Stimulated activated memory B cell treated with anti-CD40 and anti-IgM and Interleukin-4, amounts not matched to agents 10 μg/mL and 1 μg/mL and 100 μg/mL, for 72 hours (primary cell): ENCODE measurements at regions not wholly inside any gene's neighbourhood (a gene's known extent, or its start where the extent isn't known, plus 50 kb on each side); places are given as distances from the start of the nearest gene placed in this dataset.
"Not testable (repeated sequence)": the region's sequence is repeated elsewhere in the genome, so short reads cannot be mapped to it uniquely, and the experiment has no call there.

Experiments used
- ATAC-seq: fragments of 150-1000 bp; cut with Tn5 transposase; 2 replicates; pipeline ENCODE4 v1.10.0; 2021
- H3K27ac Mint-ChIP-seq: one replicate; pipeline ENCODE4 v1.8.0; 2022; ENCODE audit warnings: mild to moderate bottlenecking, mixed read lengths
- H3K27me3 Mint-ChIP-seq: one replicate; pipeline ENCODE4 v1.8.0; 2022; ENCODE audit warnings: mixed read lengths
- H3K36me3 Mint-ChIP-seq: one replicate; pipeline ENCODE4 v1.8.0; 2022; ENCODE audit warnings: mixed read lengths
- H3K4me1 Mint-ChIP-seq: one replicate; pipeline ENCODE4 v1.8.0; 2022; ENCODE audit warnings: mixed read lengths
- H3K4me3 Mint-ChIP-seq: one replicate; pipeline ENCODE4 v1.8.0; 2022; ENCODE audit warnings: mild to moderate bottlenecking, moderate library complexity, mixed read lengths
- H3K9me3 Mint-ChIP-seq: one replicate; pipeline ENCODE4 v1.8.0; 2022; ENCODE audit warnings: mixed read lengths

DNA sequence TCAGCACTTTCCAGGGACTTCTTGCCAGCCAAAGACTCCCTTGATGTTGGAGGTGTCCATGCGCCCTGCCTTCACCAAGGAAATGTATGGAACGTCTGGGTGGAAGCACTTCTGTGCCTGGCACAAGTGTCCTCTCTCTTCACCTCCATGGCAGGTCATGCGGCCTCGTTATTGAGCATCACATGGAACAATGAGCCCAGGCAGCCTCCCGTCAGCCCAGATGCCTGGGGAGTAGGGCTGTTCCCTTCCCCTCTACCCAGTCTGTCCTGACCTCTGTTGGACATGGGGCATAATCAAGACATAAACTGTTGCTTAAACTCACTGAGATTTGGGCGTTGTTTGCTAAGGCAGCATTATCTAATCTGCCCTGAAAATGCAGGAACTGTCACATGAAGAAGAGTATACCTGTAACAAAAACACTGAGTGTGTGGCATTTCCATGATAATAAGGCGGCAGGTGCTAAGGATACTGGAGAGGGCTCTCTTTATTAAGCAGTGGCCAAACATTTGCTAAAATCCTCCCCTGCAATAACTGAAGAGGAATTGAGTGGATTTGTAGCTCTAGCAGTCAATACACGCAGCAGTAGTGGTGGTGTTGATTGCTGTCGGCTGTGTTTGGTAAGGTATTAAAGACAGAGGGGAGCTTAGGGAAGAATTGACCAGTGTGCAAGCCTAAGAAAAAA lies 338.2 kb upstream of the ATP10A start:
- Mint-ChIP-seq H3K27ac (no peak overlapping the region), H3K36me3 (no peaks in the 10 kb centered on the region), H3K4me3 (no peak overlapping the region), H3K27me3 (no peaks in the 10 kb centered on the region), H3K4me1 (no peaks in the 10 kb centered on the region), H3K9me3 (no peaks in the 10 kb centered on the region)
- ATAC-seq = no peak

DNA sequence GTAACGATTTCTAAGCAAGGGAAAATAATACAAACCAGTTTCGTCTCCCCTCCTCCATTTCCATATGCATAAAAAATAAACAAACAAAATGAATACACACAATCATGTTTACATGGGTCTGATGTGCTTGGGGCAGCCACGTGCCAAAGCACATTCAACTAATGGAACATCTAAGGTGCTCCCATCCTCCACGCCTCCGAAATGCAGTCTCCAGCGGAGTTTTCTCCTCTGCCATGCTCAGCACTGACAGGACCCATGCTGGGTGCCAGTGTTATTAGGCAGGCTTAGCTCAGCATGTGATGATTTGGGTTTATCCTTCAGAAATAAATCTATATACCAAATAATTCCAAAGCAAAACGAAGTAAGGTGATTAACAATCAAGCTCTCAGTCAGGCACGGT lies 337.3 kb upstream of the ATP10A start:
- Mint-ChIP-seq H3K4me3 (no peak overlapping the region), H3K27ac (no peak overlapping the region), H3K4me1 (no peaks in the 10 kb centered on the region), H3K36me3 (no peaks in the 10 kb centered on the region), H3K27me3 (no peaks in the 10 kb centered on the region), H3K9me3 (no peaks in the 10 kb centered on the region)
- no peak for ATAC-seq

DNA sequence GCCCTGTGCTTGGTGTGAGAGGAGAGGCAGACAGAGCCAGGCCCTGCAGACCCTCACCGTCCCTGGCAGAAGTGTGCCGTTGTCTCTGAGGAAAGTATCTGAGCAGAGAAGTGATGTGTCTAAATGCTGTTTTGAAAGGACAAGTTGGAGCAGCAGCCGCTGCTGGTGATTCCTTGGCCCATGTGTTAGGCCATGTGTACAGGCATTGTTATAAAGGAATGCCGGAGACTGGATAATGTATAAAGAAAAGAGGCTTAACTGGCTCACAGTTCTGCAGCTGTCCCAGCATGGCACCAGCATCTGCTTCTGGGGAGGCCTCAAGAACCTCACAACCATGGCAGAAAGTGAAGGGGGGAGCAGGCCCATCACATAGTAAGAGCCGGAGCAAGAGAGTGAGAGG lies 334.6 kb upstream of the ATP10A start:
- H3K27ac Mint-ChIP-seq = no peak overlapping the region
- no peaks in the 10 kb centered on the region for H3K36me3 Mint-ChIP-seq
- ATAC-seq = no peak
- H3K4me1 Mint-ChIP-seq = no peaks in the 10 kb centered on the region
- H3K9me3 Mint-ChIP-seq = no peaks in the 10 kb centered on the region
- H3K4me3 Mint-ChIP-seq = no peak overlapping the region
- H3K27me3 Mint-ChIP-seq = no peaks in the 10 kb centered on the region

DNA sequence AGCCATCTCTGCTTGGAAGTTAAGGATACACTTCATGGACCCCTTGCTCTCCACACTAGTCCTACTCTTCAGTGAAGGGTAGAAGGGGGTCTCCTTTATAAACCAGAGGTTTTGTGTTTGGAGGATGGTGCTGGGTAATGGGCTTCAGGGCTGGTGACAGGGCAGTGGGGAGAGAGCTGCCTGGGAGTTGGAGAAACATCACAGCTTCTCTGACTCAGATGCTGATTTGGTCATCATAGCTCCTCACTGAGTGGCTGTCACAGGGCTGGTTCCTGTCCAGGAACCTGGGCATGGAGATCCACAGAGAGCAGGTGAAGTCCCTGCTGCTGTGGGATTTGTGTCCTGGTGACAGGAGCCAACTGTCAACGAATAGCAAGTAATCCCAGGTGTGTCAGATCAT lies 333.9 kb upstream of the ATP10A start:
- no peaks in the 10 kb centered on the region for H3K36me3 Mint-ChIP-seq

DNA sequence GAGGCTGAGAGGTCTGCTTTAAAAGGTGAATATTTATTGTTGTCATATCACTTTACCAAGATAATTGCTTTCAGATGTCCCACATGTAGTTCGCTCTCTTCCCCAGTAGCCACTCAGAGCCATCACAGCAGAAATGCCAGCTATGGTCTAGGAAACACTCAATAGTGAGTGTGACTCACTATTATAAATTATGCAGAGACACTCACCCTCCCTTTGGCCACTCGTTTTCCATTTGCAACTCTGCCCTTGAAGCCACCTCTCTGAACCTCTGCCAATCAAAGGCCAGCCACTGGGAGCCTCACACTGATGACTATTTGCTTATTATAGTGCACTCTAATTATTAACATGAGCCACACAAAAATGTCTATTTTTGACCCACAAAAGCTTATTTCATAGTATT lies 328.1 kb upstream of the ATP10A start:
- ATAC-seq = no peak
- no peak overlapping the region for H3K27ac Mint-ChIP-seq
- H3K9me3 Mint-ChIP-seq = peaks cover 2% of the 10 kb centered on the region
- H3K27me3 Mint-ChIP-seq = no peaks in the 10 kb centered on the region
- H3K4me1 Mint-ChIP-seq = no peaks in the 10 kb centered on the region
- H3K4me3 Mint-ChIP-seq = no peak overlapping the region
- no peaks in the 10 kb centered on the region for H3K36me3 Mint-ChIP-seq

More for the DNA sequence above, 333.9 kb upstream of the ATP10A start:
- Mint-ChIP-seq H3K27ac (no peak overlapping the region), H3K4me3 (no peak overlapping the region), H3K27me3 (no peaks in the 10 kb centered on the region), H3K4me1 (no peaks in the 10 kb centered on the region), H3K9me3 (no peaks in the 10 kb centered on the region)
- peak; percentile 25 for ATAC-seq

DNA sequence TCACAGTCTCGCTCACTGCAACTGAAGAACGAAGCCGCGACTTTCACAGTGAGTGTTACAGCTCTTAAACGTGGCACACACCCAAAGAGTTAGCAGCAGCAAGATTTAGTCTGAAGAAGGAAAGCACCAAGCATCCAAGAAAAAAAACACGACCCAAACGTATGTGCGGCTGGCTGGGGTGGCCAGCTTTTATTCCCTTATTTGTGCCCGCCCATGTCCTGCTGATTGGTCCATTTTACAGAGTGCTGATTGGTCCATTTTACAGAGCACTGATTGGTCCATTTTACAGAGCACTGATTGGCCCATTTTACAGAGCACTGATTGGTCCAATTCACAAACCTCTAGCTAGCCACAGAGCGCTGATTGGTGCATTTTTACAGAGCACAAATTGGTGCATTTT lies 323.0 kb upstream of the ATP10A start:
- H3K27me3 Mint-ChIP-seq, ATAC-seq, H3K9me3 Mint-ChIP-seq, H3K4me3 Mint-ChIP-seq, H3K27ac Mint-ChIP-seq, H3K4me1 Mint-ChIP-seq, H3K36me3 Mint-ChIP-seq: not testable (repeated sequence)

DNA sequence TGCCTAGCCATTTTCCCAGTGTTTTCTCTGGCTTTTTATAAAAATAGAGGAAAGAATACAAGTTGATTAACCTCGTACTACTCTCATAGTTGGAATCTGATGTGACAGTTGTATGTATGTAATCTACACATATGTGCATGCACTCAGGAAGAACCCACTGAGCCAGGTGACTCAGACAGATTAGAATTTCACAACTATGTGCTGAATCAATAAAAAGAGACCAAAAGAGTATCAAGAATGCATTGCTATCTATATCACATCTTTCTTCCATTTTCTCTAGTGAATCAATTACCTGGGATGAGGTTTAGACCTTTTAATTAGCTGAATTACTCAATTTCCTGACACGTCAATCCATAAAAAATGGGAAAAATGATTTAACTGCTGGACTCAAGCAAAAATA lies 319.3 kb upstream of the ATP10A start:
- H3K27ac Mint-ChIP-seq = no peak overlapping the region

DNA sequence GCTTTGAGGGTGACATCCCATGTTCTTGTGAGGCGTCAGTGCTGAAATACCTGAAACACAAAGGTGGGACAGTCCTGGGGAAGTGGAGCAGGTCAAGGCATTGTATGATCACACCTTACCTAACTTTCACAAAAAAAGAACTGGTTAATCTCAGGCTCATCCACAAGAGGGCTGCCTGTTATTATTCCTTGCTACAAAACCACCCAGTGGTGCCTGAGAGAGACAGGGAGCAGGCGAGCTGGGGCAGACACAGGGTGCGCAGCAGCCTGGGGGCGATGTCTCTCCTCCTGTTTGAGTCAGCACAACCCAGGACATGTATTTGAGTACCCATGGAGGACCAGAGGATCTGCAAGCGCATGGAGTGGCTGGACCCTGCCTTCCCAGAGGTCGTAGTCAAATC lies 316.8 kb upstream of the ATP10A start:
- H3K9me3 Mint-ChIP-seq = no peaks in the 10 kb centered on the region
- ATAC-seq = no peak
- H3K27me3 Mint-ChIP-seq = no peaks in the 10 kb centered on the region
- H3K36me3 Mint-ChIP-seq = no peaks in the 10 kb centered on the region
- H3K4me1 Mint-ChIP-seq = no peaks in the 10 kb centered on the region
- no peak overlapping the region for H3K27ac Mint-ChIP-seq
- no peak overlapping the region for H3K4me3 Mint-ChIP-seq

More for the DNA sequence above, 319.3 kb upstream of the ATP10A start:
- Mint-ChIP-seq H3K36me3 (no peaks in the 10 kb centered on the region), H3K27me3 (no peaks in the 10 kb centered on the region), H3K9me3 (no peaks in the 10 kb centered on the region), H3K4me1 (no peaks in the 10 kb centered on the region), H3K4me3 (no peak overlapping the region)
- ATAC-seq = no peak

DNA sequence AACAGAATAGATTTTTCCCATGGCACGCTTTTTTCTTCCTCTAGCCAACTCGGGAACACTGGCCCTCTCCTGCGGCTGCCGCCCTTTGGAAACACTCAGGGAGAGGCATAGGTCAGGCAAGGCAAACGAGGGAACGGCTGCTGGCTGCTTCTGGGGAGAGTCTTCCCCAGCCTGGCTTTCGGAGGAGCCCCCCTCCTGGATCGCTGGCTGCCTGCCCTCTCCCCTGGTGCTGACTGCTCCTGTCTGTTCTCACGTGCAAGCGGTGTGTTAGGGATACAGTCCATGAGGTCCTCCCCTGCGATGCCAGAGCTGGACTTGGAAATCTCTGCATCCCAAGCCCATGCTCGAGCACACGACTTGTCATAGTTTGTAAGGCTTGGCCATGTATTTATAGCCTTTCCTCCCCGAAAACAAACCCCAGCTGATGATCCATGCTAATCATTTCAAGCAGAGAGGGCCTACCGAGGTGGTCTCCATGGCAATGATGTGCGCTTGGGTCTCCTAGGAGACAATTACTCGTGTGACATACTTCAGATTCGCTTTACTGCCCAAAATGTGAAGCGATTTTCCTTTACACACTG lies 315.6 kb upstream of the ATP10A start:
- H3K4me1 Mint-ChIP-seq = no peaks in the 10 kb centered on the region
- H3K27ac Mint-ChIP-seq = no peak overlapping the region
- H3K9me3 Mint-ChIP-seq = no peaks in the 10 kb centered on the region
- H3K27me3 Mint-ChIP-seq = no peaks in the 10 kb centered on the region
- H3K4me3 Mint-ChIP-seq = no peak overlapping the region
- no peak for ATAC-seq
- no peaks in the 10 kb centered on the region for H3K36me3 Mint-ChIP-seq

DNA sequence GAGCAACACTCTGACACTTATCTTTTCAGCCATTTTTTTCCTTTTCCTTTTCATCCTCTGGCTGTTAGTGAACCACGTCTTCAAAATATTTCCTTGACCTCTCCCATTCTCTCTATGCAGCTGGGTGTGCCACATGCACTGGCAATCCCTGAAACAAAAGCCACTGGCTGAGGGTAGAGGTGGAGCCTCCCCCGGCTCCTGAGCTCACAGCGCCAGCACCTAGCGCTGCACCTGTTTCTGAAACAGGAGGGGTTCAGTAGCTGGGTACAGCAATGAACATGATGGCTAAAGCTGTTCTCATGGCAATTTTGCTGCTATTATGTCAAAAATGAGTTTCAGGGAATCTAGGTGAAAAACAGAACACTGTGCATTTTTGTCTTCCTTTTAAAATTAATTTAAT lies 314.7 kb upstream of the ATP10A start:
- no peak for ATAC-seq
- Mint-ChIP-seq H3K27ac (no peak overlapping the region), H3K9me3 (no peaks in the 10 kb centered on the region), H3K27me3 (no peaks in the 10 kb centered on the region), H3K4me3 (no peak overlapping the region), H3K36me3 (no peaks in the 10 kb centered on the region), H3K4me1 (no peaks in the 10 kb centered on the region)

DNA sequence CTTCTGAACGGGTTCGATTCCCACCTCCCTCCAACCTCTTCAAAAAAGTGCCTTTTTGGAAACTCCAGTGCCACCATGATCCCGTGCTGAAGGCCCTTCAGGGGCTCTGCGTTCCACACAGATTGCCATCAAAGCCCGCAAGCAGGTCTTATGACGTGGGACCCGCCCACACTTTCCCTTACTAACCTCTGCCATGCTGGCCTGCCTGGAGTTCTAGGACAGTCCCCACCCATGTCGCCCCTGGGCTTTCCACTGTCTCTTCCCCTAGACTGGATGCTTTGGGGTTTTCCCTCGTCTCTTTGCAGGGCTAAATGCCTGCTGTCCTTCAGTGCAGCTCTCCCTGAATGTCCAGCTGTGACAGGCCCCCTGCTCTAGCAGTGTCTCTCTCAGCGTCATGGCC lies 313.7 kb upstream of the ATP10A start:
- H3K4me1 Mint-ChIP-seq = no peaks in the 10 kb centered on the region
- H3K36me3 Mint-ChIP-seq = no peaks in the 10 kb centered on the region
- peaks cover 4% of the 10 kb centered on the region for H3K9me3 Mint-ChIP-seq
- H3K27me3 Mint-ChIP-seq = no peaks in the 10 kb centered on the region
- H3K4me3 Mint-ChIP-seq = no peak overlapping the region
- no peak overlapping the region for H3K27ac Mint-ChIP-seq
- ATAC-seq = no peak

DNA sequence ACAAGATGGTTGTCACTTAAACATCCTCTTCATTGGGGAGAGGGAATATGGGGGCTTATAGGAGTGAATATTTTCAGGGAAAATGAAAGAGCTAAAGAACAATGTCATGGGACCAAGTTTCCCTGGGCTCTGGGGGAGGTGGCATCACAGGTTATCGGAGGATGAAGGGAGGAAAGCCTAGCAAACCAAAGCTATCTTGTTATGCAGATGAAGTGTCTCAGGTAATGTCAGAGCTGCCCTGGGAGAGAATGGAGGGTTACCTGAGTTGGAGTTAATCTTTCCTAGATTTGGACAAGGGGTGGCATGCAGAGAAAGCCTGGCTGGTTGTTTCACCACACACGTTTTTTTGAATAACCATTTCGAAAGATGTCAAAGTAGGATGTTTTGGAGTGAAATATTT lies 308.1 kb upstream of the ATP10A start:
- Mint-ChIP-seq H3K9me3 (peaks cover 7% of the 10 kb centered on the region), H3K27ac (no peak overlapping the region), H3K4me1 (no peaks in the 10 kb centered on the region), H3K4me3 (no peak overlapping the region), H3K36me3 (no peaks in the 10 kb centered on the region), H3K27me3 (no peaks in the 10 kb centered on the region)
- ATAC-seq = no peak

DNA sequence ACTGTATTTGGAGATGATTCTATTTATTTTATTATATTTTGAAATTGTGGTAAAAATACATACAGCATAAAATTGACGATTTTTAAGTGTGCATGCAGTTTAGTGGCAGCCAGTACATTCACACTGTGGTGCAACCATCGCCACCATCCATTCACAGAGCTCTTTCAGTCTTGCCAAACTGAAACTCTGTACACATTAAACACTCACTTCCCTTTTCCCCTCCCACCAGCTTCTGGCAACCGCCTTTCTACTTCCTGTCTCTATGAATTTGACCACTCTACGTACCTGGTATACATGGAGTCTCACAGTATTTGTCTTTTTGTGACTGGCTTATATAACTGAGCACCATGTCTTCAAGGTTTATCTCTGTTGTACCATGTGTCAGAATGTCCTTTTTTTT lies 303.3 kb upstream of the ATP10A start:
- Mint-ChIP-seq H3K27ac (no peak overlapping the region), H3K4me1 (no peaks in the 10 kb centered on the region), H3K36me3 (no peaks in the 10 kb centered on the region), H3K27me3 (peaks cover 9% of the 10 kb centered on the region), H3K4me3 (no peak overlapping the region), H3K9me3 (peaks cover 7% of the 10 kb centered on the region)
- ATAC-seq = no peak

DNA sequence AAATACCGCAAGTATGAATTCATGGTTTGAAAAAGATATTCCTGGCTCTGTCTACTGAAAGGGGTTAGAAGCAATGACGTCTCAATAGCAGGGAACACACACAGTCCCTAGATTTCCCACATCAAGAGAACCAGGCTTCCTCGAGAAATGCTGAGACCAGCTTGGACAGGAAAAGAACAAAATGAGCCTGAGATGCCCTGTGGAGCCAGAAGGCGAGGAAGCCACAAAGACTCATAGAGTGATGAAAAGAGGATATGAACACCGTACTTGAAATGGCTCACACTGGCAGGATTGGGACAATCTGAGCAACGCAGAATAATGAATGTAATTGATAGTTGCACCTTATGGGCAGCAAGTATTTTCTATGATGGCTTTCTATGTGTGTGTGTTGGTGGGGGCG lies 302.4 kb upstream of the ATP10A start:
- no peaks in the 10 kb centered on the region for H3K4me1 Mint-ChIP-seq
- no peak for ATAC-seq
- no peak overlapping the region for H3K4me3 Mint-ChIP-seq
- no peaks in the 10 kb centered on the region for H3K36me3 Mint-ChIP-seq
- peaks cover 9% of the 10 kb centered on the region for H3K27me3 Mint-ChIP-seq
- peaks cover 7% of the 10 kb centered on the region for H3K9me3 Mint-ChIP-seq
- no peak overlapping the region for H3K27ac Mint-ChIP-seq

DNA sequence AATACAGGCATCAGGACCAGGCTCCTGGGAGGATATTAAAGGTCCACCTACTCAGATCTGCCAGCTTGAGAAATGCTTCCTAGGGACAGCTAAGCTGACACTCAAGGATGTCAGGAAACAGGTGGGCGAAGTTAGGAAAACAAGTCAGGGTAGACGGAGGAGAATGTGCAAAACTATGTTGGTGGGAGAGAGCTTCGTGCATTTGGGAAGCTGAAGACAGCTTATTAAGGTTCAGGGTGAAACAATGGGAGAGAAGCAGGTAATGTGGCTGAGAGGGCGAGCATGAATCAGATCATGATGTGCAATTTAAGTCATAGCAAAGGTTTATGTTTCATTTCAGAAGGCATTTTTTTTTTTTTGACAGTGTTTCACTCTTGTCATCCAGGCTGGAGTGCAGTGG lies 297.2 kb upstream of the ATP10A start:
- Mint-ChIP-seq H3K4me1 (no peaks in the 10 kb centered on the region), H3K9me3 (peaks cover 5% of the 10 kb centered on the region), H3K27ac (no peak overlapping the region), H3K4me3 (no peak overlapping the region), H3K36me3 (no peaks in the 10 kb centered on the region), H3K27me3 (peaks cover 19% of the 10 kb centered on the region)
- no peak for ATAC-seq

DNA sequence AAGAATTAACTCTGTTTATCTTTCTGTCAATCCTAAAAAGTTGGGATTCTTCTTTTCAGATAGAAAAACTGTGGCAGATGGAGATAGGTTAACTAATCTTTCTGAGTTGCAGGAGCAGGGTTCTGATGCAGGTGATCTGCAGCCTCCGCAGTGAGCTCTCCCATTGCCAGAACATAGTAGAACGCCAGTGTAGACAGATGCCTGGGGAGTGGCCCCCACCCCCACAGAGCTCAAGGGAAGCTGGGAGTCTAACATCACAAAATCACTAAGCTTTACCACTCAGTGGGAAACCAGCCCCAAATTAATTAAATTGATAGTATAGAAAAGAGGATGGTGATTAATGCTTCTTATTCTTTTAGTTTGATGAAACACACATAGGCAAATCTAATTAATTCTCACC lies 295.0 kb upstream of the ATP10A start:
- H3K36me3 Mint-ChIP-seq = no peaks in the 10 kb centered on the region
- no peak overlapping the region for H3K27ac Mint-ChIP-seq
- H3K9me3 Mint-ChIP-seq = peaks cover 17% of the 10 kb centered on the region
- H3K4me1 Mint-ChIP-seq = no peaks in the 10 kb centered on the region
- H3K4me3 Mint-ChIP-seq = no peak overlapping the region
- no peak for ATAC-seq
- H3K27me3 Mint-ChIP-seq = peaks cover 12% of the 10 kb centered on the region
